ENCODE measurements at regions not wholly inside any gene's neighbourhood (a gene's known extent, or its start where the extent isn't known, plus 50 kb on each side); places are given as distances from the start of the nearest gene placed in this dataset.

- peak; percentile 13 for DNase-seq (ENCODE audit: low read depth, low spot score)
Observed at GRCh38 chr9:129330711-129331492, 152.8 kb upstream of the IER5L start.

GRCh38 chr9:129328355-129329042, 150.4 kb upstream of the IER5L start:
- no peak for DNase-seq (ENCODE audit: low read depth, low spot score)

- DNase-seq (ENCODE audit: low read depth, low spot score): no peak
Observed at GRCh38 chr9:129327552-129328328, 149.7 kb upstream of the IER5L start.

GRCh38 chr9:129326061-129327005, 148.3 kb upstream of the IER5L start:
- no peak for DNase-seq (ENCODE audit: low read depth, low spot score)

GRCh38 chr9:129324808-129325502, 146.9 kb upstream of the IER5L start:
- DNase-seq (ENCODE audit: low read depth, low spot score): no peak

- no peak for DNase-seq (ENCODE audit: low read depth, low spot score)
Observed at GRCh38 chr9:129323999-129324553, 146.0 kb upstream of the IER5L start.

- DNase-seq (ENCODE audit: low read depth, low spot score): no peak
Observed at GRCh38 chr9:129323376-129323998, 145.4 kb upstream of the IER5L start.

- DNase-seq (ENCODE audit: low read depth, low spot score): no peak
Observed at GRCh38 chr9:129322641-129323375, 144.7 kb upstream of the IER5L start.

- peak; percentile 2 for DNase-seq (ENCODE audit: low read depth, low spot score)
Observed at GRCh38 chr9:129322022-129322621, 144.1 kb upstream of the IER5L start.

- no peak for DNase-seq (ENCODE audit: low read depth, low spot score)
Observed at GRCh38 chr9:129321286-129322021, 143.4 kb upstream of the IER5L start.

GRCh38 chr9:129320575-129321285, 142.7 kb upstream of the IER5L start:
- DNase-seq (ENCODE audit: low read depth, low spot score): peak; percentile 81

GRCh38 chr9:129319938-129320481, 141.9 kb upstream of the IER5L start:
- peak; percentile 20 for DNase-seq (ENCODE audit: low read depth, low spot score)

GRCh38 chr9:129319076-129319937, 141.2 kb upstream of the IER5L start:
- DNase-seq (ENCODE audit: low read depth, low spot score): no peak

- peak; percentile 92 for DNase-seq (ENCODE audit: low read depth, low spot score)
Observed at GRCh38 chr9:129318121-129319075, 140.3 kb upstream of the IER5L start.
